Calu3 (cell line): ENCODE measurements at regions not wholly inside any gene's neighbourhood (a gene's known extent, or its start where the extent isn't known, plus 50 kb on each side); places are given as distances from the start of the nearest gene placed in this dataset.
"Not testable (repeated sequence)": the region's sequence is repeated elsewhere in the genome, so short reads cannot be mapped to it uniquely, and the experiment has no call there.

Experiments used
- BruUV-seq: library from RNA; stranded (reverse); fragments of 400-500 nt; replicated peaks from 2 replicates; lab custom pipeline; 2021; lab: Mats Ljungman, UMichigan
- CTCF ChIA-PET: fragments of 300-600 bp; sonication (Branson Sonifier 250); formaldehyde crosslinking; loops from one replicate; lab custom pipeline; 2022; ENCODE audit warnings: antibody characterized with exemption; lab: Charles Lee
- DNase-seq: peaks from one replicate; pipeline ENCODE4 v3.0.0; 2022
- H3K27ac Mint-ChIP-seq: one replicate; pipeline ENCODE4 v1.8.0; 2022; ENCODE audit warnings: mixed read lengths; ENCODE audit not compliant: unreplicated experiment
- H3K27me3 Mint-ChIP-seq: one replicate; pipeline ENCODE4 v1.8.0; 2022; ENCODE audit warnings: mixed read lengths; ENCODE audit not compliant: unreplicated experiment
- H3K36me3 Mint-ChIP-seq: one replicate; pipeline ENCODE4 v1.8.0; 2022; ENCODE audit warnings: mild to moderate bottlenecking, moderate library complexity, mixed read lengths; ENCODE audit not compliant: insufficient read depth, unreplicated experiment
- H3K4me1 Mint-ChIP-seq: one replicate; pipeline ENCODE4 v1.8.0; 2022; ENCODE audit warnings: mild to moderate bottlenecking, low read depth, mixed read lengths; ENCODE audit not compliant: unreplicated experiment
- H3K4me3 Mint-ChIP-seq: one replicate; pipeline ENCODE4 v1.8.0; 2022; ENCODE audit warnings: mild to moderate bottlenecking, low read depth, moderate library complexity, mixed read lengths; ENCODE audit not compliant: unreplicated experiment
- H3K9me3 Mint-ChIP-seq: one replicate; pipeline ENCODE4 v1.8.0; 2022; ENCODE audit warnings: low read depth, mixed read lengths; ENCODE audit not compliant: unreplicated experiment
- CTCF ChIP-seq: fragments of 200-600 bp; IDR thresholded peaks from one replicate; pipeline ENCODE4 v1.8.0; 2022; ENCODE audit warnings: antibody characterized with exemption; ENCODE audit not compliant: unreplicated experiment
- intact Hi-C: fragments of 100-400 bp; cut with micrococcal nuclease; formaldehyde crosslinking; loops from one replicate; pipeline ENCODE4 v1.10.0; 2022; ENCODE audit not compliant: unreplicated experiment

GRCh38 chr11:119586181-119586580 lies 142.8 kb downstream of the NECTIN1 start:
- intact Hi-C loops: no loop called here
- Mint-ChIP-seq H3K36me3 (peaks cover 22% of the 10 kb centered on the region), H3K9me3 (no peaks in the 10 kb centered on the region), H3K4me1 (peaks cover 17% of the 10 kb centered on the region), H3K27ac (no peak overlapping the region), H3K4me3 (no peak overlapping the region), H3K27me3 (no peaks in the 10 kb centered on the region)
- DNase-seq: no peak
- no TSS peak for BruUV-seq
- no peak for TF ChIP-seq CTCF
- CTCF ChIA-PET: interaction anchor here (0.7 to 1.0 kb wide), 2 partner anchors 52 to 58 kb away, joined by 3 read pairs; no protein-coding TSS in a partner anchor

- peak overlapping the region; percentile 36 for H3K27ac Mint-ChIP-seq
- CTCF ChIA-PET: no interaction called here
- TF ChIP-seq CTCF: no peak
Observed at GRCh38 chr11:119585043-119585781, 143.8 kb downstream of the NECTIN1 start.

GRCh38 chr11:119584193-119585042 lies 144.6 kb downstream of the NECTIN1 start:
- TF ChIP-seq CTCF: no peak
- no peaks in the 10 kb centered on the region for H3K9me3 Mint-ChIP-seq
- peak overlapping the region; percentile 70 for H3K4me3 Mint-ChIP-seq
- peak; percentile 38 for DNase-seq
- peaks cover 15% of the 10 kb centered on the region for H3K36me3 Mint-ChIP-seq
- intact Hi-C loops: no loop called here
- no peaks in the 10 kb centered on the region for H3K27me3 Mint-ChIP-seq
- H3K27ac Mint-ChIP-seq: peak overlapping the region; percentile 36
- CTCF ChIA-PET: no interaction called here
- BruUV-seq: TSS peak; percentile 81
- H3K4me1 Mint-ChIP-seq: peaks cover 3% of the 10 kb centered on the region

More at GRCh38 chr11:119585043-119585781, 143.8 kb downstream of the NECTIN1 start:
- Mint-ChIP-seq H3K4me3 (peak overlapping the region; percentile 70), H3K27me3 (no peaks in the 10 kb centered on the region), H3K36me3 (peaks cover 15% of the 10 kb centered on the region), H3K9me3 (no peaks in the 10 kb centered on the region), H3K4me1 (peaks cover 8% of the 10 kb centered on the region)
- intact Hi-C loops: no loop called here
- BruUV-seq: no TSS peak
- DNase-seq: peak; percentile 30

GRCh38 chr11:119583585-119583984 lies 145.4 kb downstream of the NECTIN1 start:
- no peak for DNase-seq
- no peak for TF ChIP-seq CTCF
- H3K27ac Mint-ChIP-seq: no peak overlapping the region
- intact Hi-C loops: no loop called here
- no peak overlapping the region for H3K4me3 Mint-ChIP-seq
- CTCF ChIA-PET: interaction anchor here (0.7 kb wide), 1 partner anchor 70 kb away, joined by 3 read pairs; no protein-coding TSS in a partner anchor
- H3K36me3 Mint-ChIP-seq: peaks cover 15% of the 10 kb centered on the region
- no TSS peak for BruUV-seq
- H3K27me3 Mint-ChIP-seq: no peaks in the 10 kb centered on the region
- H3K4me1 Mint-ChIP-seq: peaks cover 11% of the 10 kb centered on the region
- H3K9me3 Mint-ChIP-seq: no peaks in the 10 kb centered on the region

GRCh38 chr11:119581396-119581795 lies 147.6 kb downstream of the NECTIN1 start:
- CTCF ChIA-PET: interaction anchor here (0.7 to 0.9 kb wide), 3 partner anchors 14 to 1684 kb away, joined by 5 to 7 read pairs (median 6); no protein-coding TSS in a partner anchor
- Mint-ChIP-seq H3K4me1 (peaks cover 14% of the 10 kb centered on the region), H3K36me3 (peaks cover 15% of the 10 kb centered on the region)
- H3K4me3 Mint-ChIP-seq, H3K9me3 Mint-ChIP-seq, BruUV-seq, DNase-seq, intact Hi-C loops, H3K27me3 Mint-ChIP-seq, H3K27ac Mint-ChIP-seq: not testable (repeated sequence)
